Loucy (cell line): ENCODE measurements at regions not wholly inside any gene's neighbourhood (a gene's known extent, or its start where the extent isn't known, plus 50 kb on each side); places are given as distances from the start of the nearest gene placed in this dataset.

Source experiments
- EZH2phosphoT487 ChIP-seq: fragments of 200-600 bp; IDR thresholded peaks from 2 replicates; pipeline ENCODE4 v1.6.1; 2018; ENCODE audit warnings: antibody characterized with exemption, mild to moderate bottlenecking, moderate library complexity, borderline replicate concordance
- TF ChIP-seq, protein P1 (sequence below): fragments of 200-600 bp; sonication (generic); conservative IDR thresholded peaks from 2 replicates; pipeline ENCODE4 v1.5.1; 2014; ENCODE audit warnings: mild to moderate bottlenecking, antibody characterized with exemption, low read length

DNA sequence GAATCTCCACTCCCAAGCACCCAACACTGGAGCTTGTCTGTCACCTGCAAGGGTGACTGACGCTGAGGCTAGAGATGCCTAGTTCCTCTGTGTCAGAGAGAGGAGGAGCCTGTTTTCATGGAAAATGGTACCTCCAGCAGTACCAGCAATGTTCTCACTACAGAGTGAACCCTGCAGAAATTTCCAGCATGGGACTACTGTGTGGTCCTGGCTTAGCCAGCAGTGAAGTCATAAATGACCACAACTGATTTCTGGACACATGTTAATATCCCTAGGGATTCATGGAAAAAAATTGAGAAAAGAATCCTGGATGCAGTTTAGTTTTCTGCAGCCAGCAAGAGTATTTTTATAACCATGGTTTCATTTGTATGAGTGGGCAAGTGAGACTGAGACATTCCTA lies 468.1 kb downstream of the CD83 start:
- TF ChIP-seq, protein P1, sequence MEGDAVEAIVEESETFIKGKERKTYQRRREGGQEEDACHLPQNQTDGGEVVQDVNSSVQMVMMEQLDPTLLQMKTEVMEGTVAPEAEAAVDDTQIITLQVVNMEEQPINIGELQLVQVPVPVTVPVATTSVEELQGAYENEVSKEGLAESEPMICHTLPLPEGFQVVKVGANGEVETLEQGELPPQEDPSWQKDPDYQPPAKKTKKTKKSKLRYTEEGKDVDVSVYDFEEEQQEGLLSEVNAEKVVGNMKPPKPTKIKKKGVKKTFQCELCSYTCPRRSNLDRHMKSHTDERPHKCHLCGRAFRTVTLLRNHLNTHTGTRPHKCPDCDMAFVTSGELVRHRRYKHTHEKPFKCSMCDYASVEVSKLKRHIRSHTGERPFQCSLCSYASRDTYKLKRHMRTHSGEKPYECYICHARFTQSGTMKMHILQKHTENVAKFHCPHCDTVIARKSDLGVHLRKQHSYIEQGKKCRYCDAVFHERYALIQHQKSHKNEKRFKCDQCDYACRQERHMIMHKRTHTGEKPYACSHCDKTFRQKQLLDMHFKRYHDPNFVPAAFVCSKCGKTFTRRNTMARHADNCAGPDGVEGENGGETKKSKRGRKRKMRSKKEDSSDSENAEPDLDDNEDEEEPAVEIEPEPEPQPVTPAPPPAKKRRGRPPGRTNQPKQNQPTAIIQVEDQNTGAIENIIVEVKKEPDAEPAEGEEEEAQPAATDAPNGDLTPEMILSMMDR: no peak
- no peak for TF ChIP-seq EZH2phosphoT487
